Calu3 (cell line): ENCODE measurements at regions not wholly inside any gene's neighbourhood (a gene's known extent, or its start where the extent isn't known, plus 50 kb on each side); places are given as distances from the start of the nearest gene placed in this dataset.

ENCODE experiments used
- BruUV-seq: library from RNA; stranded (reverse); fragments of 400-500 nt; replicated peaks from 2 replicates; lab custom pipeline; 2021; lab: Mats Ljungman, UMichigan
- CTCF ChIA-PET: fragments of 300-600 bp; sonication (Branson Sonifier 250); formaldehyde crosslinking; loops from one replicate; lab custom pipeline; 2022; ENCODE audit warnings: antibody characterized with exemption; lab: Charles Lee
- DNase-seq: peaks from one replicate; pipeline ENCODE4 v3.0.0; 2022
- H3K27ac Mint-ChIP-seq: one replicate; pipeline ENCODE4 v1.8.0; 2022; ENCODE audit warnings: mixed read lengths; ENCODE audit not compliant: unreplicated experiment
- H3K27me3 Mint-ChIP-seq: one replicate; pipeline ENCODE4 v1.8.0; 2022; ENCODE audit warnings: mixed read lengths; ENCODE audit not compliant: unreplicated experiment
- H3K36me3 Mint-ChIP-seq: one replicate; pipeline ENCODE4 v1.8.0; 2022; ENCODE audit warnings: mild to moderate bottlenecking, moderate library complexity, mixed read lengths; ENCODE audit not compliant: insufficient read depth, unreplicated experiment
- H3K4me1 Mint-ChIP-seq: one replicate; pipeline ENCODE4 v1.8.0; 2022; ENCODE audit warnings: mild to moderate bottlenecking, low read depth, mixed read lengths; ENCODE audit not compliant: unreplicated experiment
- H3K4me3 Mint-ChIP-seq: one replicate; pipeline ENCODE4 v1.8.0; 2022; ENCODE audit warnings: mild to moderate bottlenecking, low read depth, moderate library complexity, mixed read lengths; ENCODE audit not compliant: unreplicated experiment
- H3K9me3 Mint-ChIP-seq: one replicate; pipeline ENCODE4 v1.8.0; 2022; ENCODE audit warnings: low read depth, mixed read lengths; ENCODE audit not compliant: unreplicated experiment
- CTCF ChIP-seq: fragments of 200-600 bp; IDR thresholded peaks from one replicate; pipeline ENCODE4 v1.8.0; 2022; ENCODE audit warnings: antibody characterized with exemption; ENCODE audit not compliant: unreplicated experiment
- intact Hi-C: fragments of 100-400 bp; cut with micrococcal nuclease; formaldehyde crosslinking; loops from one replicate; pipeline ENCODE4 v1.10.0; 2022; ENCODE audit not compliant: unreplicated experiment

DNA sequence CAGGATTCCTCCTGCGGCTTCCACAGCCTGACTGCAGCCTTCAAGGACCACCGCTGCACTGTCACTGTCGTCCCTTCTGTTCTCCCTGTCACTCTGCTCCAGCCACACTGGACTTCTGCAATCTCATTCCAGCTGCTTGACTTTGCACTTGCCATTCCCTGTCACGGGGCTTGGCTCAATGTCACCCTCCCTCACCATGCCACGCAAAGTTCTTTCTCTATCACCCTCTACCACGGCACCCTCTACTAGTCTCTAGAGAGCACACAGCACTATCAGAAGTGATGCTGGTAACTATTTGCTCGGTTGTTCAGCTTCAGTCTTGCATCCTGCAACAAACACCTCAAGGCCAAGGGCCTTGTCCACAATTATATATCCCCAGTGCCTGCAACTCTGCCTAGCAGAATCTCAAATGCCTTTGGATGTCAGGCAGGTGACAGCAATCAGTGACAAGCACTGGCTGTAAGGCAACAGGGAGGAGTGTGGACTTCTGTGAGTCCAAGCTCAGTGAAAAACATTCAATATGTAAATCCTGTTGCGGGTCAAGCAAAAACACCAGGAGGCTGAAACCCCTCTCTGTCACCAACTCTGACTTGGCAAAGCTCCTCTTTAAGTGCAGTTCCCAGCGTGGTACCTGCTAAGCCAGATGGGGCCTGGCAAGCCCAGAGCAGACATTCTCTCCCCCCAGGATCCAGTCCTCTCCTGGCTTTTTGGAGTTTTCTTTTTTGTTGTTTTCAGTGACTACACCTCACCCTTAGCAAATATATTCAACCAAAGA is 259.9 kb downstream of the FGFR2 start:
- no peaks in the 10 kb centered on the region for H3K36me3 Mint-ChIP-seq
- peaks cover 41% of the 10 kb centered on the region for H3K4me1 Mint-ChIP-seq
- intact Hi-C loops, result no loop called here
- no peak for DNase-seq
- H3K4me3 Mint-ChIP-seq, result peak overlapping the region; percentile 17
- H3K27ac Mint-ChIP-seq, result peak overlapping the region; percentile 47
- TF ChIP-seq CTCF, result no peak
- no TSS peak for BruUV-seq
- CTCF ChIA-PET, result no interaction called here
- no peaks in the 10 kb centered on the region for H3K27me3 Mint-ChIP-seq
- peaks cover 3% of the 10 kb centered on the region for H3K9me3 Mint-ChIP-seq

GRCh38 chr10:121339114-121339513 is 259.1 kb downstream of the FGFR2 start:
- BruUV-seq, result no TSS peak
- Mint-ChIP-seq H3K36me3 (no peaks in the 10 kb centered on the region), H3K4me1 (peaks cover 41% of the 10 kb centered on the region), H3K27me3 (no peaks in the 10 kb centered on the region), H3K9me3 (peaks cover 3% of the 10 kb centered on the region), H3K4me3 (no peak overlapping the region), H3K27ac (no peak overlapping the region)
- no peak for TF ChIP-seq CTCF
- intact Hi-C loops, result no loop called here
- DNase-seq, result no peak
- CTCF ChIA-PET, result no interaction called here

DNA sequence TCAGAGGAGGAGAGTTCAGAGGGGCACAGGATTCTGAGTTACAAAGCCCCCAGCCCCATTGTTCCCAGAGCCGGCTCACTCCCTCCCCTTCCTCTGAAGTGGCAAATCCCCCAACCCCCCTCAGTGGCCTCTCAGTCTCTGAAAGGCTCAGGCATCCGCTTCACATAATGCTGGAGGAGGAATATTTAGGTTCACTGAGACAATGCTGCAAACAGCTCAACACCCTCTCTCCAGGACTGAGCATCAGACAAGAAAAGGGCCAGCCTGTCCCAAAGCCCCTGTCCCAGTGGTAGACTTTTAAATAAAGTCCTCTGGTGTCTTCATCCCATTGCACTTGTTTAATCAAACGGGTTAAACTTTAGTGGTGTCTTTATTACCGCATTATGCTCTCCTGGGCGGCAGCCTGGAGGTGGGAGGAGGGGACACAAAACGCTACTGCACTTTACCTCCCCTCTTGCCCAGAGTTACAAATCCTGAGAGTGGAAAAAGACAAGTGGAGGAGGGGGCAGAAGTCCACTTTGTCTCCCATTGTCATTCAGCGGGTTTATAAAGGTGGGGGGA is 257.9 kb downstream of the FGFR2 start:
- intact Hi-C loops, result no loop called here
- CTCF ChIA-PET, result no interaction called here
- H3K4me3 Mint-ChIP-seq, result no peak overlapping the region
- peaks cover 3% of the 10 kb centered on the region for H3K9me3 Mint-ChIP-seq
- H3K4me1 Mint-ChIP-seq, result peaks cover 31% of the 10 kb centered on the region
- H3K27ac Mint-ChIP-seq, result no peak overlapping the region
- H3K36me3 Mint-ChIP-seq, result no peaks in the 10 kb centered on the region
- DNase-seq, result no peak
- no TSS peak for BruUV-seq
- no peak for TF ChIP-seq CTCF
- no peaks in the 10 kb centered on the region for H3K27me3 Mint-ChIP-seq

- no TSS peak for BruUV-seq
- DNase-seq, result no peak
- H3K4me3 Mint-ChIP-seq, result no peak overlapping the region
- CTCF ChIA-PET, result no interaction called here
- no peak for TF ChIP-seq CTCF
- H3K27ac Mint-ChIP-seq, result no peak overlapping the region
- intact Hi-C loops, result no loop called here
- no peaks in the 10 kb centered on the region for H3K27me3 Mint-ChIP-seq
- no peaks in the 10 kb centered on the region for H3K36me3 Mint-ChIP-seq
- H3K9me3 Mint-ChIP-seq, result no peaks in the 10 kb centered on the region
- no peaks in the 10 kb centered on the region for H3K4me1 Mint-ChIP-seq
Observed at GRCh38 chr10:121351540-121351939, 246.7 kb downstream of the FGFR2 start.
